IMR-90 (cell line): ENCODE measurements at regions not wholly inside any gene's neighbourhood (a gene's known extent, or its start where the extent isn't known, plus 50 kb on each side); places are given as distances from the start of the nearest gene placed in this dataset.

ENCODE experiments used
- ATAC-seq: fragments of 200-7000 bp; cut with Tn5 transposase; 2 replicates; pipeline ENCODE4 v1.9.1; 2020; ENCODE audit warnings: low read depth, mild to moderate bottlenecking, moderate library complexity
- BruUV-seq: library from RNA; stranded (reverse); fragments of 400-500 nt; replicated peaks from 2 replicates; lab custom pipeline; 2021; lab: Mats Ljungman, UMichigan
- CTCF ChIA-PET: fragments of 300-600 bp; formaldehyde crosslinking; extraction: SDS; loops from one replicate; lab custom pipeline; 2021; ENCODE audit warnings: antibody characterized with exemption; lab: Yijun Ruan, JAX
- POLR2A ChIA-PET: fragments of 300-600 bp; sonication (Branson Sonifier 250); formaldehyde crosslinking; loops from one replicate; lab custom pipeline; 2022; ENCODE audit warnings: antibody characterized with exemption; ENCODE audit not compliant: unreplicated experiment; lab: Charles Lee
- DNase-seq: peaks from one replicate; pipeline ENCODE4 v3.0.0; 2013
- H2AFZ ChIP-seq: replicated peaks from 2 replicates; pipeline ENCODE3; 2013; ENCODE audit warnings: low read length, mild to moderate bottlenecking; ENCODE audit not compliant: poor library complexity
- H2AK5ac ChIP-seq: 2 replicates; pipeline ENCODE4 v1.6.1; 2013; ENCODE audit warnings: low read depth, low read length, inconsistent platforms
- H2AK9ac ChIP-seq: replicated peaks from 2 replicates; pipeline ENCODE3; 2013; ENCODE audit warnings: mild to moderate bottlenecking, low read depth, low read length, moderate library complexity; ENCODE audit not compliant: poor library complexity
- H2BK120ac ChIP-seq: 2 replicates; pipeline ENCODE4 v1.6.1; 2013; ENCODE audit warnings: low read depth, low read length, inconsistent platforms
- H2BK15ac ChIP-seq: 3 replicates; pipeline ENCODE4 v1.6.1; 2013; ENCODE audit warnings: low read depth, low read length, inconsistent platforms
- H2BK20ac ChIP-seq: 2 replicates; pipeline ENCODE4 v1.6.1; 2013; ENCODE audit warnings: low read depth, mild to moderate bottlenecking, inconsistent platforms, low read length, moderate library complexity
- H2BK5ac ChIP-seq: 2 replicates; pipeline ENCODE4 v1.6.1; 2013; ENCODE audit warnings: mild to moderate bottlenecking, low read depth, low read length, inconsistent platforms; ENCODE audit not compliant: poor library complexity, severe bottlenecking
- H3K14ac ChIP-seq: replicated peaks from 2 replicates; pipeline ENCODE4 v1.6.1; 2013; ENCODE audit warnings: low read depth, low read length, inconsistent platforms
- H3K18ac ChIP-seq: 2 replicates; pipeline ENCODE4 v1.6.1; 2013; ENCODE audit warnings: low read depth, low read length, control low read depth
- H3K23ac ChIP-seq: 2 replicates; pipeline ENCODE4 v1.6.1; 2013; ENCODE audit warnings: low read depth, low read length, inconsistent platforms
- H3K27ac ChIP-seq: 2 replicates; pipeline ENCODE4 v1.5.1; 2013; ENCODE audit warnings: mild to moderate bottlenecking, control low read depth, low read length; ENCODE audit not compliant: insufficient read depth
- H3K27me3 ChIP-seq: 2 replicates; pipeline ENCODE4 v1.6.1; 2013; ENCODE audit warnings: low read length; ENCODE audit not compliant: control insufficient read depth, insufficient read depth
- H3K36me3 ChIP-seq: 2 replicates; pipeline ENCODE4 v1.6.1; 2013; ENCODE audit warnings: low read length, mixed read lengths; ENCODE audit not compliant: control insufficient read depth, insufficient read depth
- H3K4ac ChIP-seq: 2 replicates; pipeline ENCODE4 v1.6.1; 2013; ENCODE audit warnings: low read depth, low read length, inconsistent platforms
- H3K4me1 ChIP-seq: 2 replicates; pipeline ENCODE4 v1.6.1; 2013; ENCODE audit warnings: low read length, mixed read lengths; ENCODE audit not compliant: control insufficient read depth, insufficient read depth
- H3K4me2 ChIP-seq: 2 replicates; pipeline ENCODE4 v1.6.1; 2013; ENCODE audit warnings: low read depth, mild to moderate bottlenecking, control low read depth, low read length, moderate library complexity
- H3K4me3 ChIP-seq: 2 replicates; pipeline ENCODE4 v1.5.1; 2013; ENCODE audit warnings: low read depth, mild to moderate bottlenecking, control low read depth, low read length, moderate library complexity; ENCODE audit not compliant: insufficient read depth
- H3K56ac ChIP-seq: 2 replicates; pipeline ENCODE4 v1.6.1; 2013; ENCODE audit warnings: low read length, inconsistent platforms; ENCODE audit not compliant: insufficient read depth; ENCODE audit errors: extremely low read depth
- H3K79me1 ChIP-seq, 2 experiments: 2 replicates each; pipeline ENCODE4 v1.6.1; 2013; ENCODE audit warnings: low read length in 2 of 2, inconsistent platforms in 1 of 2, low read depth in 1 of 2
- H3K9ac ChIP-seq: 2 replicates; pipeline ENCODE4 v1.6.1; 2013; ENCODE audit warnings: low read depth, low read length, control low read depth
- H3K9me1 ChIP-seq: 2 replicates; pipeline ENCODE4 v1.6.1; 2013; ENCODE audit warnings: low read length, inconsistent platforms; ENCODE audit not compliant: insufficient read depth
- H3K9me3 ChIP-seq: 2 replicates; pipeline ENCODE4 v1.6.1; 2013; ENCODE audit warnings: low read length; ENCODE audit not compliant: control insufficient read depth, insufficient read depth
- H4K20me1 ChIP-seq: 2 replicates; pipeline ENCODE4 v1.6.1; 2013; ENCODE audit warnings: low read length, inconsistent platforms; ENCODE audit not compliant: insufficient read depth
- H4K5ac ChIP-seq: 2 replicates; pipeline ENCODE4 v1.6.1; 2013; ENCODE audit warnings: mild to moderate bottlenecking, low read depth, low read length, control low read depth
- H4K8ac ChIP-seq, 2 experiments: 2 replicates each; pipeline ENCODE4 v1.6.1; 2013; ENCODE audit warnings: low read depth in 2 of 2, low read length in 2 of 2, control low read depth in 1 of 2, inconsistent platforms in 1 of 2
- H4K91ac ChIP-seq: 2 replicates; pipeline ENCODE4 v1.6.1; 2013; ENCODE audit warnings: low read depth, low read length, inconsistent platforms; ENCODE audit not compliant: insufficient read depth
- CHD1 ChIP-seq: IDR thresholded peaks from 2 replicates; pipeline ENCODE4 v1.6.1; 2012; ENCODE audit warnings: low read depth, low read length, improper control_type of control experiment
- MAFK ChIP-seq: IDR thresholded peaks from 2 replicates; pipeline ENCODE4 v1.6.1; 2012; ENCODE audit warnings: low read depth, low read length, improper control_type of control experiment
- POLR2A ChIP-seq: IDR thresholded peaks from 2 replicates; pipeline ENCODE4 v1.6.1; 2012; ENCODE audit warnings: mild to moderate bottlenecking, low read depth, low read length
- SMC3 ChIP-seq: fragments of 150-350 bp; IDR thresholded peaks from 2 replicates; pipeline ENCODE4 v1.6.1; 2016; ENCODE audit warnings: low read depth, mild to moderate bottlenecking, antibody characterized with exemption, low read length, moderate library complexity
- WGBS, 2 experiments: methylation state at CpG; one replicate each; pipeline versions ENCODE4 v1.1.5 to v1.1.7; 2013; ENCODE audit warnings: missing lambda C conversion rate in 2 of 2; ENCODE audit not compliant: insufficient read length in 1 of 2; ENCODE audit errors: extremely low coverage in 2 of 2; 5-methylcytosine and 5-hydroxymethylcytosine counted together
- dilution Hi-C: fragments of 300-500 bp; cut with HindIII; formaldehyde crosslinking; loops from one replicate; pipeline ENCODE4 v1.14.3; 2018; ENCODE audit warnings: low sequenced_read_pairs; ENCODE audit not compliant: unreplicated experiment
- in situ Hi-C: fragments of 300-500 bp; cut with MboI; formaldehyde crosslinking; loops from 3 replicates; pipeline ENCODE4 v1.14.3; 2019; ENCODE audit warnings: low sequenced_read_pairs, inconsistent platforms, mixed read lengths
- intact Hi-C: fragments of 100-400 bp; cut with micrococcal nuclease; formaldehyde crosslinking; loops from 2 replicates; pipeline ENCODE4 v1.10.0; 2022

DNA sequence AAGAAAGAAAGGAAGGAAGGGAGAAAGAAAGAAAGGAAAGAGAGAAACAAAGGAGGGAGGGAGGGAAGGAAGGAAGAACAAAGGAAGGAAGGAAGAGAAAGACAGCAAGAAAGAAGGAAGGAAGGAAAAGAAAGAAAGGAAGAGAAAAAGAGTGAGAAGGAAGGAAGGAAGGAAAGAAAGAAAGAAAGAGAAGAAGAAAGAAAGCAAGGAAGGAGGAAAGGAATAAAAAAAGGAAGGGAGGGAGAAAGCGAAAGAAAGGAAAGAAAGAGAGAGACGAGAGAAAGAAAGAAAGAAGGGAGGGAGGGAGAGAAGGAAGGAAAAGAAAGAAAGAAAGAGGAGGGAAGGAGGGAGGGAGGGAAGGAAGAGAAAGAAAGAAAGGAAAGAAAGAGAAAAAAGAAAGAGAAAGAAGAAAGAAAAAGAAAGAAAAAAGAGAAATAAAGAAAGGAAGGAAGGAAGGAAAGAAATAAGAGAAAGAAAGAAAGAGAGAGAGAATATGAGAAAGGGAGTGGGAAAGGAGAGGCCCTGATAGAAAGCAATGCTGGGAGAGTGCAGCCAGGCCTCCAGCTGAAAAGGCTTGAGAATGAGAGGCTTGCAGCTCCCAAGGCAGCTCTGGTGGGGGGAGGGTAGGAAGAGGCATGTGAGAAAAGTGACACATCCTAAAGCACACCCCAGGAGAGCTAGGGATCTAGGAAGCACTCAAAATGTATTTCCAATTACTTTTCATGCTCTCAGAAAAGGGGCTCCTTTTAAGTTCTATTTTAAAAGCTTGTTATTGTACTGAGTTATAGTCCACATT lies 134.0 kb upstream of the ZIC3 start:
- ATAC-seq = no peak
- POLR2A ChIA-PET = no interaction called here

More for the DNA sequence above, 134.0 kb upstream of the ZIC3 start:
- Histone ChIP-seq H2BK120ac (no peak overlapping the region), H3K9me1 (no peaks in the 10 kb centered on the region), H3K4me1 (no peaks in the 10 kb centered on the region), H3K27ac (no peak overlapping the region), H3K56ac (no peak overlapping the region), H4K91ac (no peak overlapping the region), H3K9ac (no peak overlapping the region), H3K36me3 (no peaks in the 10 kb centered on the region), H3K4me2 (no peak overlapping the region), H3K23ac (no peak overlapping the region), H2AFZ (no peak overlapping the region), H2BK5ac (no peak overlapping the region), H4K8ac (no peak overlapping the region), H4K20me1 (no peaks in the 10 kb centered on the region), H3K14ac (no peak overlapping the region), H4K5ac (no peak overlapping the region), H3K4me3 (no peak overlapping the region), H3K9me3 (peaks cover 8% of the 10 kb centered on the region; the same call in 1 of the 2 replicates), H3K27me3 (peaks cover 15% of the 10 kb centered on the region), H3K79me1 (no peaks in the 10 kb centered on the region), H2AK9ac (no peak overlapping the region), H3K18ac (no peak overlapping the region), H2AK5ac (no peak overlapping the region), H2BK15ac (no peak overlapping the region), H2BK20ac (no peak overlapping the region), H3K4ac (no peak overlapping the region)
- no peak for DNase-seq
- dilution Hi-C loops (no loop called here), in situ Hi-C loops (no loop called here), intact Hi-C loops (no loop called here)
- TF ChIP-seq SMC3 (no peak), CHD1 (no peak), MAFK (no peak), POLR2A (no peak)
- CTCF ChIA-PET = no interaction called here
- BruUV-seq = no TSS peak
- 28% methylated on average over 2 of the region's 2 CpGs; no CpG with 5 or more reads in 1 of the 2 experiments for WGBS, 2 experiments
